ENCODE measurements at regions not wholly inside any gene's neighbourhood (a gene's known extent, or its start where the extent isn't known, plus 50 kb on each side); places are given as distances from the start of the nearest gene placed in this dataset.

DNA sequence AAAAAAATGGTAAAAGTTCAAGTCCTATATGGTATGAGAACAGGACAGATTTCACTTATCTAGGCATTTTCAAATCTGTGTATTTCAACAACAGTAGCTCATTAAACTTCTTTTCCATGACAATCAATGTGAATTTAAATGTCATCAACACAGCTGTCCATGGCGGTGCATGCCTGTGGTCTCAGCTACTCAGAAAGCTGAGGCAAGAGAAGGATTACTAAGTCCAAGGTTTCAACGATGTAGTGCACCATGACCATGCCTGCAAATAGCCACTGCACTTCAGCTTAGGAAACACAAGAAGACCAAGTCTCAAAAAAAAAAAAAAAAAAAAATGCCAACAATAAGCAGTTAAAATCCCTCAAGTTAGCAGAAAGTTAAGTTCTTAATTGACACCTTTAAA is 214.6 kb downstream of the C12orf50 start:
- H3K27me3 ChIP-seq (ENCODE audit: control insufficient read depth in 2 of 2, insufficient read depth in 2 of 2, low read length in 2 of 2), result no peaks in the 10 kb centered on the region
- H3K27ac ChIP-seq (ENCODE audit: low read depth in 1 of 2, low read length in 2 of 2), result no peak overlapping the region
- no peak overlapping the region for H3K4me2 ChIP-seq (replicated peaks; ENCODE audit: extremely low read depth, low read length, poor library complexity, severe bottlenecking)
- peaks cover 0 to 6% (median 2%) of the 10 kb centered on the region in 7 donors for H3K9me3 Mint-ChIP-seq
- H3K4me3 Mint-ChIP-seq, result no peak overlapping the region
- no peaks in the 10 kb centered on the region for H3K9me3 ChIP-seq (replicated peaks in 1 of 2; ENCODE audit: control insufficient read depth in 1 of 2, insufficient read depth in 1 of 2, low read length in 2 of 2)
- no peaks in the 10 kb centered on the region for H4K20me1 ChIP-seq (ENCODE audit: insufficient read depth, low read length)
- no peak for TF ChIP-seq CTCF (IDR thresholded peaks at IDR 0.05)
- no peak overlapping the region for H3K27ac Mint-ChIP-seq
- peaks cover 0 to 2% (median 0%) of the 10 kb centered on the region in 3 donors for H3K27me3 Mint-ChIP-seq (ENCODE audit: low read depth in 3 of 3)
- no peaks in the 10 kb centered on the region for H3K4me1 ChIP-seq (ENCODE audit: control insufficient read depth in 1 of 2, insufficient read depth in 2 of 2, low read length in 2 of 2)
- H3K79me2 ChIP-seq (ENCODE audit: insufficient read depth, low read length), result no peaks in the 10 kb centered on the region
- intact Hi-C loops (cut with micrococcal nuclease), result no loop called here
- no peak overlapping the region for H3K9ac ChIP-seq (ENCODE audit: insufficient read depth, low read length, poor library complexity, severe bottlenecking)
- no peaks in the 10 kb centered on the region for H3K36me3 Mint-ChIP-seq
- no peak overlapping the region for H3K4me3 ChIP-seq (replicated peaks in 1 of 3; ENCODE audit: low read depth in 2 of 3, low read length in 3 of 3)
- H3K36me3 ChIP-seq (replicated peaks in 1 of 2; ENCODE audit: control insufficient read depth in 1 of 2, insufficient read depth in 2 of 2, low read length in 2 of 2), result no peaks in the 10 kb centered on the region
- no peak for DNase-seq
- no peaks in the 10 kb centered on the region for H3K4me1 Mint-ChIP-seq
- WGBS (ENCODE audit: insufficient coverage), result 53% methylated on average over 2 of the region's 2 CpGs
- no peak overlapping the region for H2AFZ ChIP-seq (ENCODE audit: insufficient read depth, low read depth, low read length, poor library complexity, severe bottlenecking)

DNA sequence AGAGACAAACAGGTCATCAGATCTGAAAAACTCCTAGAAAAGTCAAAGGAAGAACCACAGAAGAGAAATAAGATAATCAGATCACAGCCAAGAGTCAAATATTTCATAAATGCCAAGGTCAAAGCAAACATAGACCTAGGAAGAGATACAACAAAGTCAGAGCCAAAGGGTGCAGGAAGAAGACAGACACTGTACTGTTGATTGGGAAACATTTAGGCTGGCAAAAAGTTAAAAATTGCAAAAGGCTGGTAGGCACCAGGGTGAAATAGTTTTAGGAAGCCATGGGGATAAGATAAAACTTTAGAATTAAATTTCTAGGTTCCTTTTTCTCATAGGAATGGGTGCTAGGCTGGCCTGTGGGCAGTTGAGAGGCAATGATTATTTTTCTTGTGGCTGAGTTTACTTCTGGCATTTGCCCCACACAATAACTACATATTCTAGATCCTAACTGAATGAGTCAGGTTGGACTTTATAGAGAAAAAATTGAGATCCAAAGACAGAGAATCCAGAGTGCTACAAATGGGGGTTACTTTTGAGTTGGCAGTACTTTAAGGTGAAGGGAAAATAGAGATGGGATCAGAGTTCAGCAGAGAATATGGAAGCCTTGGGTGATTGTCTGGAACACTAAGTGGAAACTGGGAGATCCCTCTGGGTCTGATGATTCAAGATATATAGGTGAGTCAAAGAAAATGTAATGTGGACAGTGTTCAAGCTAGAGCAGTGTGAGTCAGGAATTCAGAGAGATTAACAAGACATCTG is 215.5 kb downstream of the C12orf50 start:
- Histone ChIP-seq H3K9ac (ENCODE audit: insufficient read depth, low read length, poor library complexity, severe bottlenecking) (no peak overlapping the region), H3K27ac (ENCODE audit: low read depth in 1 of 2, low read length in 2 of 2) (no peak overlapping the region), H3K9me3 (replicated peaks in 1 of 2; ENCODE audit: control insufficient read depth in 1 of 2, insufficient read depth in 1 of 2, low read length in 2 of 2) (no peaks in the 10 kb centered on the region), H3K36me3 (replicated peaks in 1 of 2; ENCODE audit: control insufficient read depth in 1 of 2, insufficient read depth in 2 of 2, low read length in 2 of 2) (no peaks in the 10 kb centered on the region), H2AFZ (ENCODE audit: insufficient read depth, low read depth, low read length, poor library complexity, severe bottlenecking) (no peak overlapping the region), H3K79me2 (ENCODE audit: insufficient read depth, low read length) (no peaks in the 10 kb centered on the region), H3K27me3 (ENCODE audit: control insufficient read depth in 2 of 2, insufficient read depth in 2 of 2, low read length in 2 of 2) (no peaks in the 10 kb centered on the region), H3K4me1 (ENCODE audit: control insufficient read depth in 1 of 2, insufficient read depth in 2 of 2, low read length in 2 of 2) (no peaks in the 10 kb centered on the region), H3K4me2 (replicated peaks; ENCODE audit: extremely low read depth, low read length, poor library complexity, severe bottlenecking) (no peak overlapping the region), H4K20me1 (ENCODE audit: insufficient read depth, low read length) (no peaks in the 10 kb centered on the region), H3K4me3 (replicated peaks in 1 of 3; ENCODE audit: low read depth in 2 of 3, low read length in 3 of 3) (no peak overlapping the region)
- H3K27me3 Mint-ChIP-seq (ENCODE audit: low read depth in 3 of 3), result peaks cover 0 to 2% (median 0%) of the 10 kb centered on the region in 3 donors
- no peaks in the 10 kb centered on the region for H3K4me1 Mint-ChIP-seq
- no peak overlapping the region for H3K27ac Mint-ChIP-seq
- intact Hi-C loops (cut with micrococcal nuclease), result no loop called here
- H3K9me3 Mint-ChIP-seq, result peaks cover 0 to 6% (median 2%) of the 10 kb centered on the region in 7 donors
- TF ChIP-seq CTCF (IDR thresholded peaks at IDR 0.05), result no peak
- H3K36me3 Mint-ChIP-seq, result no peaks in the 10 kb centered on the region
- no peak for DNase-seq
- no peak overlapping the region for H3K4me3 Mint-ChIP-seq

All from CD14-positive monocyte (primary cell).